ENCODE measurements at regions not wholly inside any gene's neighbourhood (a gene's known extent, or its start where the extent isn't known, plus 50 kb on each side); places are given as distances from the start of the nearest gene placed in this dataset.

- TF ChIP-seq POLR2A (IDR thresholded peaks at IDR 0.05) (no peak), CTCF (IDR thresholded peaks at IDR 0.05) (peak in 2 of 3 donors; percentile 13 to 28), POLR2AphosphoS5 (IDR thresholded peaks at IDR 0.05) (no peak)
Observed at GRCh38 chr18:22324191-22325131, 93.3 kb downstream of the CTAGE1 start.
